Peyer's patch (tissue), 4 donors: ENCODE measurements at regions not wholly inside any gene's neighbourhood (a gene's known extent, or its start where the extent isn't known, plus 50 kb on each side); places are given as distances from the start of the nearest gene placed in this dataset.

Source experiments
- DNase-seq, 3 donors: peaks; one replicate each; pipeline ENCODE4 v3.0.0-alpha.2; 2017 to 2019
- H3K27ac ChIP-seq, 4 donors: fragments of 200-600 bp; sonication (generic); one replicate each; pipeline ENCODE4 v1.5.1; 2016 to 2019
- H3K27me3 ChIP-seq, 2 donors: fragments of 200-600 bp; sonication (generic); one replicate each; pipeline ENCODE4 v1.5.1; 2019
- H3K36me3 ChIP-seq, 3 donors: fragments of 200-600 bp; sonication (generic); one replicate each; pipeline ENCODE4 v1.5.1; 2016 to 2019
- H3K4me1 ChIP-seq, 4 donors: fragments of 200-600 bp; sonication (generic); one replicate each; pipeline ENCODE4 v1.5.1; 2016 to 2019
- H3K4me3 ChIP-seq, 4 donors: fragments of 200-600 bp; sonication (generic); 1 replicate in 3 of 4; 2 replicates in 1 of 4; pipeline ENCODE4 v1.5.1; 2016 to 2019; ENCODE audit warnings: mild to moderate bottlenecking in 1 of 4
- H3K9me3 ChIP-seq, 4 donors: fragments of 200-600 bp; sonication (generic); one replicate each; pipeline ENCODE4 v1.5.1; 2016 to 2019; ENCODE audit warnings: mild to moderate bottlenecking in 1 of 4
- CTCF ChIP-seq, 6 experiments: fragments of 450-650 bp in 4 of 6; fragments of 200-600 bp in 2 of 6; sonication (generic) in 1 of 6; IDR thresholded peaks; one replicate each; pipeline ENCODE4 v1.5.1; 2017 to 2019; ENCODE audit warnings: antibody characterized with exemption in 6 of 6, mild to moderate bottlenecking in 3 of 6, moderate library complexity in 1 of 6
- POLR2A ChIP-seq, 2 donors: fragments of 450-650 bp; IDR thresholded peaks; one replicate each; pipeline ENCODE4 v1.5.1; 2017; ENCODE audit warnings: antibody characterized with exemption in 2 of 2, mild to moderate bottlenecking in 2 of 2, moderate library complexity in 2 of 2

DNA sequence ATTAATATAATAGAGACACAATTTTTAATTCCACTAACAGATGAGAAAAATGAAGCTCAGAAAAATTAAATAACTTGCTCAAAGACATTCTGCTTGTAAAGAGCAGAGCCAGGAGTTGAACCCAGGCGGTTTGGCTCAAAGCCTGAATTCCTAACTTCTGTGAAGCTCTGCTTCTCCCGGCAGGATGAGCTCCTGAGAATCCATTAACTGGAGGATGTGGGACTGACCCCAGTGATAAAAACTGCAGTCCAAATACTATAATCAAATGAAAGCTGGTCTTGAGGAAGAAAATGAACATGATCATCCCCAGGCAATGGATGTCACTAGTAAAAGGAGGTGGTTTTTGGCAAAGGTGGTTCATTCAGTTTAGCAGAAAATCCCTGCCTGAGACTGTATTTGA is 898.2 kb downstream of the CCSER2 start:
- Histone ChIP-seq H3K27ac (no peak overlapping the region), H3K4me1 (no peaks in the 10 kb centered on the region), H3K9me3 (no peaks in the 10 kb centered on the region), H3K27me3 (no peaks in the 10 kb centered on the region), H3K4me3 (no peak overlapping the region), H3K36me3 (no peaks in the 10 kb centered on the region)
- no peak for DNase-seq
- TF ChIP-seq CTCF (IDR thresholded peaks at IDR 0.05) (no peak), POLR2A (IDR thresholded peaks at IDR 0.05) (no peak)

DNA sequence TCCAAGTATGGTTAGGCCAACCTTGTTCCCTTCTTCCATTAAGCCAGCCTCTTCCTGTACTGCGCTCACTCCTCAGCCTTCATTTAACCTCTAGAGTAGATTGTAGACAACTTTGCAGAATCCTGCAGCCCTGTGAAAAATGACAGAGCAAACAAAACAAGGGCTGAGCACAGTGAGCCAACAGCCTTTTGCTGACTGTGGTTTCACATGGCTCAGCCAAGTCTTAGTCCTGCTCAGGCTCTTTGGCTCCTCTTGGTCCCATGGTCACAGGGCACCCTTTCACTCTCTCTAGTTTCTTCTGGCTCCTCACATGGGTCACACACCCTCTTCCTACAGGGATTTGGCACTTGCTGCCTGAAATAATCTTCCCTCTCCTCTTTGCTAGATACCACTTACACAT is 900.3 kb downstream of the CCSER2 start:
- H3K36me3 ChIP-seq: no peaks in the 10 kb centered on the region
- H3K27me3 ChIP-seq: no peaks in the 10 kb centered on the region
- no peak for DNase-seq
- H3K4me3 ChIP-seq: no peak overlapping the region
- H3K4me1 ChIP-seq: no peaks in the 10 kb centered on the region
- H3K27ac ChIP-seq: no peak overlapping the region
- TF ChIP-seq CTCF (IDR thresholded peaks at IDR 0.05) (no peak), POLR2A (IDR thresholded peaks at IDR 0.05) (no peak)
- no peaks in the 10 kb centered on the region for H3K9me3 ChIP-seq

GRCh38 chr10:85231534-85232270 is 903.3 kb downstream of the CCSER2 start:
- no peak overlapping the region for H3K27ac ChIP-seq
- no peaks in the 10 kb centered on the region for H3K27me3 ChIP-seq
- H3K9me3 ChIP-seq: no peaks in the 10 kb centered on the region
- DNase-seq: no peak
- H3K4me1 ChIP-seq: no peaks in the 10 kb centered on the region
- H3K4me3 ChIP-seq: no peak overlapping the region
- no peaks in the 10 kb centered on the region for H3K36me3 ChIP-seq
- TF ChIP-seq POLR2A (IDR thresholded peaks at IDR 0.05) (no peak), CTCF (IDR thresholded peaks at IDR 0.05) (no peak)

DNA sequence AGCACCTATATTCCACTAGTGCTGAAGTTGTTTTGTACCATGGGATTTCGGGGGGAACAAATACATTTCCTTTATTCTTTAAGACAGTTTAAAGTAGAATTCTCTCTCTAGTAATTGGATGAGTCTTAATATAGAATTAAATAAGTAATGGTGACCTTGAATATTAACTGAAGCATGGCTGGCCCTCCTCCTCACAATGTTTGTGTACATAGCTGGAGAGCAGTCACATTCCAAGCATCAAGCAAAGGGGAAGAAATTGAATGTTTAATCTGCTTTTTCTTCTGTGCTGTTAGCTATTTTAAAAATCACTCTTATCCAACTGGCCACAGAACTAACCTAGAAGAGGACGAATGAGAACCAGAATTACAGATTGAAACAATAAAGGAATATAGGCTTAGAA is 906.9 kb downstream of the CCSER2 start:
- no peak for DNase-seq
- H3K4me3 ChIP-seq: no peak overlapping the region

DNA sequence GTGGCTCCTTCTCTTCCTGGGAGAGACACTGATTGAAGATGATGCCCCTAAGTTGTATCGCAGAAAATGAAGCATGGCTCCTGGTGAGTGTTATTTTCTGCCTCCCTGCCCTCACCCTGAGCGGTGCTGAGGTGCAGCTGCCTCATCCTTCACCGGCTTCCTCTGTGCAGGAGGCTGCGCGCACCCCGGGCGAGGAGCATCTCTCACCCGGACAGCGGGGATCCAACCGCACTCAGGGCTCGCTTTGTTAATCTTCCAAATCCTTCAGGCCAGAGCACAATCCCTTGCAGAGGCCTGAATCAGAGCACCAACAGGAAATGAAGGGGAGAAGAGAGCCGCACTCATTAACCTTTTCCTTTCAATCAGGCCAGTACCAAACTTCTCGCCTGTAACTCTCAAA is 910.3 kb downstream of the CCSER2 start:
- Histone ChIP-seq H3K27me3 (no peaks in the 10 kb centered on the region), H3K4me3 (no peak overlapping the region)
- TF ChIP-seq POLR2A (IDR thresholded peaks at IDR 0.05) (no peak), CTCF (IDR thresholded peaks at IDR 0.05) (no peak)

More for the DNA sequence above, 906.9 kb downstream of the CCSER2 start:
- H3K27ac ChIP-seq: no peak overlapping the region
- TF ChIP-seq CTCF (IDR thresholded peaks at IDR 0.05) (no peak), POLR2A (IDR thresholded peaks at IDR 0.05) (no peak)
- H3K27me3 ChIP-seq: no peaks in the 10 kb centered on the region
- H3K4me1 ChIP-seq: no peaks in the 10 kb centered on the region
- H3K36me3 ChIP-seq: no peaks in the 10 kb centered on the region
- no peaks in the 10 kb centered on the region for H3K9me3 ChIP-seq

GRCh38 chr10:85250304-85250703 is 921.9 kb downstream of the CCSER2 start:
- Histone ChIP-seq H3K4me3 (no peak overlapping the region), H3K9me3 (no peaks in the 10 kb centered on the region)
- no peak for DNase-seq

More for the DNA sequence above, 910.3 kb downstream of the CCSER2 start:
- Histone ChIP-seq H3K4me1 (no peaks in the 10 kb centered on the region), H3K9me3 (no peaks in the 10 kb centered on the region), H3K27ac (no peak overlapping the region), H3K36me3 (no peaks in the 10 kb centered on the region)
- no peak for DNase-seq

More at GRCh38 chr10:85250304-85250703, 921.9 kb downstream of the CCSER2 start:
- Histone ChIP-seq H3K36me3 (no peaks in the 10 kb centered on the region), H3K27ac (no peak overlapping the region), H3K4me1 (no peaks in the 10 kb centered on the region), H3K27me3 (no peaks in the 10 kb centered on the region)
- TF ChIP-seq CTCF (IDR thresholded peaks at IDR 0.05) (no peak), POLR2A (IDR thresholded peaks at IDR 0.05) (no peak)
